ENCODE measurements at regions not wholly inside any gene's neighbourhood (a gene's known extent, or its start where the extent isn't known, plus 50 kb on each side); places are given as distances from the start of the nearest gene placed in this dataset.

GRCh38 chr18:68270017-68270416, 444.9 kb downstream of the TMX3 start:
- no peaks in the 10 kb centered on the region for H3K27me3 ChIP-seq (ENCODE audit: control insufficient read depth in 1 of 2, insufficient read depth in 2 of 2, low read length in 2 of 2)
- no peaks in the 10 kb centered on the region for H3K4me1 ChIP-seq (ENCODE audit: insufficient read depth, low read length)
- H3K9me3 ChIP-seq (ENCODE audit: low read length), result no peaks in the 10 kb centered on the region
- H3K9ac ChIP-seq (ENCODE audit: low read length), result no peak overlapping the region
- no peak overlapping the region for H3K27ac ChIP-seq (ENCODE audit: low read depth, low read length)
- no peaks in the 10 kb centered on the region for H3K36me3 ChIP-seq (ENCODE audit: insufficient read depth, low read length)
- no peak overlapping the region for H3K4me3 ChIP-seq (ENCODE audit: low read depth in 1 of 2, low read length in 2 of 2)

GRCh38 chr18:68267583-68267982, 447.3 kb downstream of the TMX3 start:
- Histone ChIP-seq H3K27ac (ENCODE audit: low read depth, low read length) (no peak overlapping the region), H3K27me3 (ENCODE audit: control insufficient read depth in 1 of 2, insufficient read depth in 2 of 2, low read length in 2 of 2) (no peaks in the 10 kb centered on the region), H3K4me3 (ENCODE audit: low read depth in 1 of 2, low read length in 2 of 2) (no peak overlapping the region), H3K9me3 (ENCODE audit: low read length) (no peaks in the 10 kb centered on the region), H3K36me3 (ENCODE audit: insufficient read depth, low read length) (no peaks in the 10 kb centered on the region), H3K9ac (ENCODE audit: low read length) (no peak overlapping the region), H3K4me1 (ENCODE audit: insufficient read depth, low read length) (no peaks in the 10 kb centered on the region)

- Histone ChIP-seq H3K9ac (ENCODE audit: low read length) (no peak overlapping the region), H3K9me3 (ENCODE audit: low read length) (no peaks in the 10 kb centered on the region), H3K4me1 (ENCODE audit: insufficient read depth, low read length) (no peaks in the 10 kb centered on the region), H3K27me3 (ENCODE audit: control insufficient read depth in 1 of 2, insufficient read depth in 2 of 2, low read length in 2 of 2) (no peaks in the 10 kb centered on the region), H3K27ac (ENCODE audit: low read depth, low read length) (no peak overlapping the region), H3K4me3 (ENCODE audit: low read depth in 1 of 2, low read length in 2 of 2) (no peak overlapping the region), H3K36me3 (ENCODE audit: insufficient read depth, low read length) (no peaks in the 10 kb centered on the region)
These were observed 451.4 kb downstream of the TMX3 start for GRCh38 chr18:68263481-68263880.

- Histone ChIP-seq H3K4me3 (ENCODE audit: low read depth in 1 of 2, low read length in 2 of 2) (no peak overlapping the region), H3K9ac (ENCODE audit: low read length) (no peak overlapping the region), H3K27me3 (ENCODE audit: control insufficient read depth in 1 of 2, insufficient read depth in 2 of 2, low read length in 2 of 2) (no peaks in the 10 kb centered on the region), H3K36me3 (ENCODE audit: insufficient read depth, low read length) (no peaks in the 10 kb centered on the region), H3K27ac (ENCODE audit: low read depth, low read length) (no peak overlapping the region), H3K4me1 (ENCODE audit: insufficient read depth, low read length) (no peaks in the 10 kb centered on the region), H3K9me3 (ENCODE audit: low read length) (no peaks in the 10 kb centered on the region)
These were observed 452.1 kb downstream of the TMX3 start for GRCh38 chr18:68262690-68263294.

- no peaks in the 10 kb centered on the region for H3K36me3 ChIP-seq (ENCODE audit: insufficient read depth, low read length)
- H3K4me1 ChIP-seq (ENCODE audit: insufficient read depth, low read length), result no peaks in the 10 kb centered on the region
- H3K9ac ChIP-seq (ENCODE audit: low read length), result no peak overlapping the region
- no peak overlapping the region for H3K4me3 ChIP-seq (ENCODE audit: low read depth in 1 of 2, low read length in 2 of 2)
- no peak overlapping the region for H3K27ac ChIP-seq (ENCODE audit: low read depth, low read length)
- no peaks in the 10 kb centered on the region for H3K27me3 ChIP-seq (ENCODE audit: control insufficient read depth in 1 of 2, insufficient read depth in 2 of 2, low read length in 2 of 2)
- H3K9me3 ChIP-seq (ENCODE audit: low read length), result no peaks in the 10 kb centered on the region
These were observed 458.4 kb downstream of the TMX3 start for GRCh38 chr18:68256418-68257067.

- Histone ChIP-seq H3K4me3 (ENCODE audit: low read depth in 1 of 2, low read length in 2 of 2) (no peak overlapping the region), H3K9me3 (ENCODE audit: low read length) (no peaks in the 10 kb centered on the region), H3K9ac (ENCODE audit: low read length) (no peak overlapping the region), H3K27me3 (ENCODE audit: control insufficient read depth in 1 of 2, insufficient read depth in 2 of 2, low read length in 2 of 2) (no peaks in the 10 kb centered on the region), H3K27ac (ENCODE audit: low read depth, low read length) (no peak overlapping the region), H3K4me1 (ENCODE audit: insufficient read depth, low read length) (no peaks in the 10 kb centered on the region), H3K36me3 (ENCODE audit: insufficient read depth, low read length) (no peaks in the 10 kb centered on the region)
These were observed 470.1 kb downstream of the TMX3 start for GRCh38 chr18:68244786-68245185.

GRCh38 chr18:68241881-68242280, 473.0 kb downstream of the TMX3 start:
- Histone ChIP-seq H3K9ac (ENCODE audit: low read length) (no peak overlapping the region), H3K36me3 (ENCODE audit: insufficient read depth, low read length) (no peaks in the 10 kb centered on the region), H3K4me1 (ENCODE audit: insufficient read depth, low read length) (no peaks in the 10 kb centered on the region), H3K4me3 (ENCODE audit: low read depth in 1 of 2, low read length in 2 of 2) (no peak overlapping the region), H3K27ac (ENCODE audit: low read depth, low read length) (no peak overlapping the region), H3K27me3 (ENCODE audit: control insufficient read depth in 1 of 2, insufficient read depth in 2 of 2, low read length in 2 of 2) (no peaks in the 10 kb centered on the region), H3K9me3 (ENCODE audit: low read length) (no peaks in the 10 kb centered on the region)

GRCh38 chr18:68234676-68235075, 480.2 kb downstream of the TMX3 start:
- Histone ChIP-seq H3K27me3 (ENCODE audit: control insufficient read depth in 1 of 2, insufficient read depth in 2 of 2, low read length in 2 of 2) (no peaks in the 10 kb centered on the region), H3K36me3 (ENCODE audit: insufficient read depth, low read length) (no peaks in the 10 kb centered on the region), H3K4me1 (ENCODE audit: insufficient read depth, low read length) (no peaks in the 10 kb centered on the region), H3K4me3 (ENCODE audit: low read depth in 1 of 2, low read length in 2 of 2) (no peak overlapping the region), H3K9me3 (ENCODE audit: low read length) (no peaks in the 10 kb centered on the region), H3K27ac (ENCODE audit: low read depth, low read length) (no peak overlapping the region), H3K9ac (ENCODE audit: low read length) (no peak overlapping the region)

GRCh38 chr18:68234131-68234530, 480.8 kb downstream of the TMX3 start:
- Histone ChIP-seq H3K4me1 (ENCODE audit: insufficient read depth, low read length) (no peaks in the 10 kb centered on the region), H3K9ac (ENCODE audit: low read length) (no peak overlapping the region), H3K4me3 (ENCODE audit: low read depth in 1 of 2, low read length in 2 of 2) (no peak overlapping the region), H3K36me3 (ENCODE audit: insufficient read depth, low read length) (no peaks in the 10 kb centered on the region), H3K27ac (ENCODE audit: low read depth, low read length) (no peak overlapping the region), H3K9me3 (ENCODE audit: low read length) (no peaks in the 10 kb centered on the region), H3K27me3 (ENCODE audit: control insufficient read depth in 1 of 2, insufficient read depth in 2 of 2, low read length in 2 of 2) (no peaks in the 10 kb centered on the region)

- no peak overlapping the region for H3K4me3 ChIP-seq (ENCODE audit: low read depth in 1 of 2, low read length in 2 of 2)
- H3K4me1 ChIP-seq (ENCODE audit: insufficient read depth, low read length), result no peaks in the 10 kb centered on the region
- H3K27ac ChIP-seq (ENCODE audit: low read depth, low read length), result no peak overlapping the region
- no peaks in the 10 kb centered on the region for H3K36me3 ChIP-seq (ENCODE audit: insufficient read depth, low read length)
- no peak overlapping the region for H3K9ac ChIP-seq (ENCODE audit: low read length)
- no peaks in the 10 kb centered on the region for H3K27me3 ChIP-seq (ENCODE audit: control insufficient read depth in 1 of 2, insufficient read depth in 2 of 2, low read length in 2 of 2)
- no peaks in the 10 kb centered on the region for H3K9me3 ChIP-seq (ENCODE audit: low read length)
These were observed 481.9 kb downstream of the TMX3 start for GRCh38 chr18:68233018-68233417.

- H3K27ac ChIP-seq (ENCODE audit: low read depth, low read length), result no peak overlapping the region
These were observed 485.6 kb downstream of the TMX3 start for GRCh38 chr18:68229351-68229750.

GRCh38 chr18:68221111-68221724, 493.7 kb downstream of the TMX3 start:
- H3K9ac ChIP-seq (ENCODE audit: low read length), result no peak overlapping the region
- H3K9me3 ChIP-seq (ENCODE audit: low read length), result no peaks in the 10 kb centered on the region
- H3K4me1 ChIP-seq (ENCODE audit: insufficient read depth, low read length), result no peaks in the 10 kb centered on the region
- H3K4me3 ChIP-seq (ENCODE audit: low read depth in 1 of 2, low read length in 2 of 2), result no peak overlapping the region
- H3K36me3 ChIP-seq (ENCODE audit: insufficient read depth, low read length), result no peaks in the 10 kb centered on the region
- no peak overlapping the region for H3K27ac ChIP-seq (ENCODE audit: low read depth, low read length)
- no peaks in the 10 kb centered on the region for H3K27me3 ChIP-seq (ENCODE audit: control insufficient read depth in 1 of 2, insufficient read depth in 2 of 2, low read length in 2 of 2)

More at GRCh38 chr18:68229351-68229750, 485.6 kb downstream of the TMX3 start:
- Histone ChIP-seq H3K4me1 (ENCODE audit: insufficient read depth, low read length) (no peaks in the 10 kb centered on the region), H3K4me3 (ENCODE audit: low read depth in 1 of 2, low read length in 2 of 2) (no peak overlapping the region), H3K9ac (ENCODE audit: low read length) (no peak overlapping the region), H3K36me3 (ENCODE audit: insufficient read depth, low read length) (no peaks in the 10 kb centered on the region), H3K27me3 (ENCODE audit: control insufficient read depth in 1 of 2, insufficient read depth in 2 of 2, low read length in 2 of 2) (no peaks in the 10 kb centered on the region), H3K9me3 (ENCODE audit: low read length) (no peaks in the 10 kb centered on the region)

Measured in muscle layer of colon (tissue), 2 donors.